ENCODE measurements at regions not wholly inside any gene's neighbourhood (a gene's known extent, or its start where the extent isn't known, plus 50 kb on each side); places are given as distances from the start of the nearest gene placed in this dataset.

- TF ChIP-seq CTCF (conservative IDR thresholded peaks at IDR 0.05; ENCODE audit: low read length) (no peak), EZH2phosphoT487 (IDR thresholded peaks at IDR 0.05; ENCODE audit: borderline replicate concordance) (no peak)
These were observed 371.6 kb upstream of the OBI1 start for GRCh38 chr13:79030513-79030912.
